ENCODE measurements at regions not wholly inside any gene's neighbourhood (a gene's known extent, or its start where the extent isn't known, plus 50 kb on each side); places are given as distances from the start of the nearest gene placed in this dataset.
A peak's percentile ranks its signal among the peaks of the same experiment; 100 is the strongest.

DNA sequence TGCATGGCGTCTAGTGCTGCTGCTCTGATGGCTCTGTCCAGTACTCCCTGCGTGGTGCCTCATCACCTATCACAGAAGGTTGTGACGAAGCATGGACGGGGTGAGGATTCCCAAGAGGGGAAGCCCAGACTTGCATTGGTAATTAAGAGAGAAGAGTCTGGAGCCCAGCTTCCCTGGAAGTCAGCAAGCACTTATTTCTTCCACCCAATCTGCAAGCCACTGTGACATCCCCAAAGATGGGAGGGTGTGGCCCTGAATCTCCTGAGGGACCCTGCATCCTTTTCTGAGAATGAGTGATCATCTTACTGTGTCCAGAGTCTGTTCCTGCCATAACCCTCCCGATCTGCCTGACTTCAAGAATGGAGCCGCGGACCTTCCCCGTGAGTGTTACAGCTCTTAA is 166.7 kb downstream of the PTPN20 start:
- DNase-seq (ENCODE audit: low spot score), result no peak

DNA sequence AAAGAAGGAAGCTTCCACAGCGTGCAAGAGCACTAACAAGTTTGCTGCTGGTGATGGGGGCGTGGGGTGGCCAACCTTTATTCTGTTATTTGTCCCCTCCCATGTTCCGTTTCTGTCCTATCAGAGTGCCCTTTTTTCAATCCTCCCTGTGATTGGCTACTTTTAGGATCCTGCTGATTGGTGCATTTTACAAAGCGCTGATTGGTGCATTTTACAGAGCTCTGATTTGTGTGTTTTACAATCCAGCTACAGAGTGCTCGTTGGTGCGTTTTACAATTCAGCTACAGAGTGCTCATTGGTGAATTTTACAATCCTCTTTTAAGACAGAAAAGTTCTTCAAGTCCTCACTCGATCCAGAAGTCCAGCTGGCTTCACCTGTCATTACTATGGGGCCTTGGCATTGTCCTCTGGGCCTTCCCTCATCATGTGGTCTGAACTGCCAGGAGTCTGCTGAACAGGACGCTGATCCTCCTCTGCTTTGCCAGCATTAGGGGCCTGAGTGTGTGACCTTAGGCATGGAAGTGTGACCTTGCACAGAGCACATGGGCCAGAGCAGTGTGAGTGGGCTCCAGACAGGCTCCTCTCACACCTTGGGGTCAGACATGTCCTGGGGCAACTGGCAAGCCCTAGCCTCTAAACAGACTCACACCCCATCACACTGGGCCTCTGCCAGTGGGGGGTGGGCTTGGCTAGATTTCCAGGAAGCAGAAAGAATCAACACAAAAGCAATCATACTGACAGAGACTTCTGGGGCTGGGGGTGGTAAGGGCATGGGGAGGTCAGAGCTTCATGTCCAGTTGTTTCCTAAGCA is 167.4 kb downstream of the PTPN20 start:
- no peak for DNase-seq (ENCODE audit: low spot score)

DNA sequence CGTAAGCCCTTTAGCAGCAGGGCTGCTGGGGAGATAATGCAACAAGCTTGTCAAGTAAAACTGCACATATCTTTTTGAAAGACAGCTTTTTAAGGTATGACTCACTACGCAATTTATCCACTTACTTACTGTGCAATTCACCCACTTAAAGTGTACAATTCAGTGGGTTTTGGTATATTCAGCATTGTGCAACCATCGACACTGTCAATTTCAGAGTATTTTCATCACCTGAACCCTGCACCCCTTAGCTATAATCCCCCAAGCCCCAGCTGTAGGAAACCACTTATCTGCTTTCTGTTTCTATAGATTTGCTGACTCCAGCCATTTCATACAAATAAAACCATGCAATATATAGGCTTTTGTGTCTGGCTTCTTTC is 168.0 kb downstream of the PTPN20 start:
- no peak for DNase-seq (ENCODE audit: low spot score)

DNA sequence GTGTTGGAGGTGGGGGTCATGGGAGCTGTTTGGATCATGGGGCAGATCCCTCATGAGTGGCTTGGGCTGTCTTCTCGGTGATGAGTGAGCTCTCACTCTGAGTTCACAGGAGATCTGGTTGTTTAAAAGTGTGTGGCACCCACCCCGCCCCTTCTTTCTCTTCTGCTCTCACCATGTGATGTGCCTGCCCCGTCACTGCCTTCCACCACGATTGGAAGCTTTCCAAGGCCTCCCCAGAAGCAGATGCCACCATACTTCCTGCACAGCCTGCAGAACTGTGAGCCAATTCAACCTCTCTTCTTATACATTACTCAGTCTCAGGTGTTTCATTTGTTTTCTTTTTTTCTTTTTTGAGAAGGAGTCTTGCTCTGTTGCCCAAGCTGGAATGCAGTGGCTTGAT is 170.0 kb downstream of the PTPN20 start:
- DNase-seq (ENCODE audit: low spot score), result peak; percentile 22

GRCh38 chr10:47082055-47082784 is 171.0 kb downstream of the PTPN20 start:
- no peak for DNase-seq (ENCODE audit: low spot score)

DNA sequence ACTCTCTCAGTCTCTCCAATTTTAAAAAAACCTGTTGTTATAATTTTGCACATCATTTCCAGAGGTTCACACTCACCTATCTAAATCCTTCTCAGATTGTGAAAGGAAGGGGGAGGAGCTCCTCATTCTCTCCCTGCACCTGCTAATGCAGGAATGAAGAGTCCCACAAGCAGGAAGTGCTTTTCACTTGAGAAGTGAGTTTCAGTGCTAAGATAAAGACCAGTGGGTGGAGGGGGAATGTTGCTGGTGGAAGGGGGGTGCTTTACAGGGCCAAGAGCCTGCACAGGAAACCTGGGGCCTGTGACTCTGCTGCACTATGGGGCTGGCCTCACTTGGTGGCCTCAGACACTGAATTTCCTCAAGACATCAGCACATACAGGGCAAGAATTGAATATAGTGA is 176.4 kb downstream of the PTPN20 start:
- no peak for DNase-seq (ENCODE audit: low spot score)

- no peak for DNase-seq (ENCODE audit: low spot score)
Measured at GRCh38 chr10:47088656-47089354, 177.6 kb downstream of the PTPN20 start.

DNA sequence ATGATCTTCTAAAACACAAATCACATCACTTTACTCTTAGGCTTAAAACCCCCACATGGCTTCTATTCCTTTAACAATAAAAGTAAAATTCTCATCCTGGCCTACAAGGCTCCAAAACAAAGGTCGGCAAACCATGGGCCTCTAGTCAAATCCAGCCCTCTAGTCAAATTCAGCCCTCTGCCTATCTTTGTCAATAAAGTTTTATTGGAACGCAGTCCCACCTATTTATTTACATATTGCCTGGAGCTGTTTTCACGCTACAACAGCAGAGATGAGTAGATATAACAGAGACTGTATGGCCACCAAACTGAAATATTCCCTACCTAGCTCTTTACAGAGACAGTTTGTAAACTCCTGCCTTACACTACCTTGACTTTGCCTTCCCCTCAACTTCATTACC is 178.8 kb downstream of the PTPN20 start:
- DNase-seq (ENCODE audit: low spot score), result no peak

DNA sequence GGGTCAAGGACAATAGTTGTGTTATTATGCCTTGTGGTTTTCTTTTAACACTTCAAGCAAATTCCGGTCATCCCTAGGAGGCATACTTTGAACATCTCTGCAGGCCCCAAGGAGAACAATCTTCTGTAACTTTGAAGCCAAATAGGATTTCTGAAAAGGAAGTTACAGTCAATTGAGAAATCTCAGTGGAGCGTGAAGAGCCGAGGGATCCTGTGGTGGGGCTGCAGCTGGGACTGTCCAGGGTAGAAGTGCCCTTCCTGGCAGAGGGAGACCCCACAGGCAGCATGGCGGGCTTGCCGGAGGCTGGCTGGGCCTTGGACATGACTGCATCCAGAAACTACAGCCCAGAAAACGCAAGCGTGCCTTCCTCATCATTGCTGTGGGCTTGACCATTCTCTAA is 179.7 kb downstream of the PTPN20 start:
- DNase-seq (ENCODE audit: low spot score), result no peak

- no peak for DNase-seq (ENCODE audit: low spot score)
Measured at GRCh38 chr10:47091421-47091820, 180.2 kb downstream of the PTPN20 start.

DNA sequence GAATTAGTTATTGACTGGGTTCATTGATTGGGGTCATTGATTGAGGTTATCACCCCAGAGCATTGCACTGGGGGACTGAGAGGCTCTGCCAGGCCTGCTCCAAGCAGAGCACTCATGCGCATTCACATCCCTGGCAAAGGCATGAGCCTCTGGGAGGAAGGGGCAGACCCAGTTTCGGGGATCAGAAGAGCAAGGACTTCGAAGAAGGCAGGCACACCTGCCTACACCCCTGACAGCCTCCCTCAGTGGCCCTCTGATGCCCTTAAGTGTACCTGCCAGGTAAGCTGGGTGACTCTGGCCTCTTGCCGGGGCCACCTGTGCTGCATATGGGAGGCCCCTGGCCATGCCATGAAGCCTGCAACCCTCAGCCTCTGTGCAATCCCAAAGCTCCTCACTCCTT is 181.1 kb downstream of the PTPN20 start:
- no peak for DNase-seq (ENCODE audit: low spot score)

DNA sequence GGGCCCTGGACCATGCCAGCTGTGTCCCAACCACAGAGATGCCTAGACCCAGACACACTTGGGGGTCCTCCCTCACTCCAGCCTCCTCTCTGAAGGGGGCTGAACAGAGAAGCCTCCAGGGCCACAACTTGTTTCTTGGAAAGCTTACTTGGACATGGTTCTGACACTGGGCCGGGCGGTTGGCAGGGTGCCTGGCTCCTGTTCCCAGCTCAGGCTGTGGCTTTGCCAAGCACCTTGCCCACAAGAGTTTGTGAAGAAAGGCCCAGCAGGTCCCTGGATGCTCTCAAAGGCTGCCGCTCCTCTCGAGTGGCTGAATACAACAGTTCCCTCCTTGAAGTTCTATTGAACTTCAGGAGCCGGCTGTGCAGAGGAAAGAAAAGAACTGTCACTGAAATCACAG is 181.6 kb downstream of the PTPN20 start:
- no peak for DNase-seq (ENCODE audit: low spot score)

DNA sequence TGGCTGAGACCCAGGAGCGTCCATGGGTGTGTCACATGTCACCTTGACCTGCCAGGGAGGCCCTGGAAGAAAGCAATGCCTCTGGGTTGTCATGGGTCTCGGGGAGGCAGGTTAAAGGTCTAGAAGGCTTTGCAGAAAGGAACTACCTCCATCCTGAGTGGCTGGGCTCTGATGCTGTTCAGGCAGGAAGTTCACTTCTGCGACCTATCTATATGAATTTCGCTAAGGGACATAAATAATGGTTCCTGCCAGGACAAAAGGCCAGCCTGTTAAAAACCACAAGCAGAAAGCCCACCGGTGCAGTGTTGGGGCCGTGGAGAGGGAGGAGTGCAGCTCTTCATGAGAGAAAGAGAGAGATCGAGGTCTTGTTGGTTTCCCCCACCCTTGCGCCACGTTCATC is 182.9 kb downstream of the PTPN20 start:
- no peak for DNase-seq (ENCODE audit: low spot score)

GRCh38 chr10:47094636-47095035 is 183.4 kb downstream of the PTPN20 start:
- DNase-seq (ENCODE audit: low spot score), result no peak

- DNase-seq (ENCODE audit: low spot score), result no peak
Measured at GRCh38 chr10:47095211-47095610, 184.0 kb downstream of the PTPN20 start.

GRCh38 chr10:47095848-47096612 is 184.8 kb downstream of the PTPN20 start:
- no peak for DNase-seq (ENCODE audit: low spot score)

DNA sequence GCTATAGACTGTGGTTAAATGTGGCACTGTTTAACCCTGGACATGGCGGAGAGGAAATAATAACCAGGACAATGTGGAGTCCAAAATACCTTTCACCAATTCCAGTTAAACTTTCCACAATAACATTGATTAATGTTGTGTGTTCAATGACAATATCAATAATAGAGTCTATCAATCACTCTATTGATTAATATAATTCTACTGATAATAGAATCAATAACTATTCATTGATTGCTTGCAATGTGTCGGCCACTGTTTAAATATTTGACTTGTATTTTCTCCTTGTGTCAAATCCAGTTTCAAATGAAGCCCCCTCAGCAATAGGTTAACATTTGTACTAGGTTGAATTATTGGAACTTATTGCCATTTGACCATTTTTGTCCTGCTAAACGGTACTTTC is 187.0 kb downstream of the PTPN20 start:
- no peak for DNase-seq (ENCODE audit: low spot score)

- DNase-seq (ENCODE audit: low spot score), result no peak
Measured at GRCh38 chr10:47098964-47099363, 187.7 kb downstream of the PTPN20 start.

DNA sequence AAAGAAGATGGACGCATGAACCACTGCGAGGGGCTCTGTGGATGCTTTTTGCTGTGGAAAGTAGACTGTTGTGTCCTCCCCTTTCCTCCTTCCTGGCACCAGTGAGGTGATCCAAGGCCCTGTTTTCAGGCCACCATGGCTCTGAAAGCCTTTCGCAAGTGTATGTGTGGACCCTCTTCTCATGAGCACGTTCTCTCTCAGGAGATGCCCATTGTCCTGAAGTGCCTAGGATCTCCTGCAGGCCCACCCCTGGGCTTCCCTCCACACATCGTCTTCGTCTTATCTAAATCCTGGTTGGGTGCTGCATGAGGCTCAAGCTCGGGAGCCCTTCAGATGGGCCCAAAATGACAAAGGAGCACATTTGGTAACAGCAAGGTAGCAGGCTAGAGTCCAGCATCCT is 188.2 kb downstream of the PTPN20 start:
- no peak for DNase-seq (ENCODE audit: low spot score)

DNA sequence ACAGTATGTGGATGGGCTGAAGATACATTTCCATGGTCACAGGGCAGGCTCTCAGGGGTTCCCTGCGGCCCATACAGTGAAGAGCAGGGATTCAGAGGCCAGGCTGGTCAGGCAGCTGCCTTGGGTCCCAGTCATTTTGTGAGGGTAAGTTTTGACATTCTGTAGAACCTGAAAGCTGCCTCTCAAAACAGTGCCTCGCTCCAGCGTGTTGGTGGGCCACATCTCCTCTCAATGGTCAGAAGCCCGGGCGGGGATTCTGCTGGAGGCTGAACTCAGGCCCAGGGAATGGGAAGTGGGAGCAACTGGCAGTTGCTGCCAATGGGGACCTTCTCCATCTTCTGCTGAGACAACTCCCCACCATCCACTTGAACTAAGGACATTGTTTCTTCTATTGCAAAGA is 190.0 kb downstream of the PTPN20 start:
- no peak for DNase-seq (ENCODE audit: low spot score)

DNA sequence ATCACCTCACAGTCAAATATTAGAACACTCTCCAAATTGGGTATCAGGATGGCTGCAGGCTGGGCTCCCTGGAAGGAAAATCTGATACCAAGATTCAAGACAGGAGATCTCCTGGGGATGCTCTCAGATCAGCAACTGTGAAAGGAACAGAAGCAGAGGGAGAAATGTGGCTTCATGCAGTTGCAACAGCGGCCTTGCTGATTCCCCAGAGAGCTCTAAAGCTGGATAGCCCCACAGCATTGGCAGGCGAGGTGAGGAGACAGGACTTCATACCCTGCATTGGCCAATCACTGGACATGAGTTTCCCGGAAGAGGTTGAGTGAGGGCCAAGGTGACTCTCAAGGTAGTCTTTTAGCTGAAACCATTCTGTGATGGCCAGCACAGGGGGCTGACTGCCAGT is 190.6 kb downstream of the PTPN20 start:
- no peak for DNase-seq (ENCODE audit: low spot score)

GRCh38 chr10:47104151-47104605 is 192.9 kb downstream of the PTPN20 start:
- DNase-seq (ENCODE audit: low spot score), result no peak

Measured in CD4-positive, alpha-beta T cell treated with Interleukin-6 at 100 ng/mL for 8 hours (primary cell).